ENCODE measurements at regions not wholly inside any gene's neighbourhood (a gene's known extent, or its start where the extent isn't known, plus 50 kb on each side); places are given as distances from the start of the nearest gene placed in this dataset.
A peak's percentile ranks its signal among the peaks of the same experiment; 100 is the strongest.

- no peak for DNase-seq
These were observed 60.3 kb downstream of the DACT1 start for GRCh38 chr14:58697930-58698642.

- no peak for DNase-seq
These were observed 62.0 kb downstream of the DACT1 start for GRCh38 chr14:58699681-58700205.

GRCh38 chr14:58701156-58701555, 63.4 kb downstream of the DACT1 start:
- DNase-seq, result no peak

DNA sequence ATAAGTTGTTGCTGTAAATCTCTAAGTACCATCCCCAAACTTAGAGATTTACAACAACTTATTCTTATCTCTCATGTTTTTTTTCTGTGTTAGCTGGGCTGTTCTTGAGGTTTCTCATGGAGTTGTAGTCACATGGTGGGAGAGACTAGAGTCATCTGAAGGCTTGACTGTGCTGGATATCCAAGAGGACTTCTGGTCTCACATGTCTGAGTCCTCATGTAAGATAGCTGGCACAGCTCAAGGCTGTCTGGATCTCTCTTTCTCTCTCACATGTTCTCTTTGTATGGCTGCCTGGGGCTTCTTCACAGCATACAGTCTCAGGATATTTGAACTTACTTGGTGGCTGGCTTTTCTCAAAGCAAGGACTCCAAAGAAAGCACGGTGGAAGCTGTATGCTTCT, 63.8 kb downstream of the DACT1 start:
- no peak for DNase-seq

DNA sequence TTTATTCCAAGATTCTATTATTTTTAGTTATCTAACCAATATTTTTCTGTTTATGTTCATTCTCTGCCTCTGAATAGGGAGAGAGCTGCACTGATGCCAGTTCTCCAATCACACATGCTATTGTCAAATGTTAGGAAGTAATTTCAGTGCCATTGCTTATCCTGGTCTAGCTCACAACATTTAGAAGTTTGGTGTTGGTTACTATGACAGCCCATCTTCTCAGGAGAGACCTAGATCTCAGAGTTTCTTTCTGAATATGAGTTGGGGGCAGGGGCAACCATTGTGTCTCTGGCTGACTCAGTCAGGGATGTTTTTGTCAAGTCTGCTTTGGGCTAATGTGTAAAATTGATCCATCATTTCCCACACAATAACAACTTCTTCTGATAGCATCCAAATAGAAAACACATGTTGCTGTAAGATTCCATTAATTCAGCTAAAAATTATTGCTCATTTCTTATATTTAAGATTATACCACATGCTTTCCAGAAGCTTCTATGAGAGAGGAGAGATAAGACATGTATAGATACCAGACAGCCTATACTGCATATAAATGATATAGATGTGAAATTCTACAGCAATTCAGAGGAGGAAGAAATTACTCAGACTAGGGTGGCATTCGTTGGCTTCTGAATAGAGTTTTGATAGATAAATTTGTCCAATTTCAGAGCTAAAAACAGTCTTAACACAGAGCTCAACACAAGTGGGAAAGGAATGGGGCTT, 64.8 kb downstream of the DACT1 start:
- peak; percentile 7 for DNase-seq

DNA sequence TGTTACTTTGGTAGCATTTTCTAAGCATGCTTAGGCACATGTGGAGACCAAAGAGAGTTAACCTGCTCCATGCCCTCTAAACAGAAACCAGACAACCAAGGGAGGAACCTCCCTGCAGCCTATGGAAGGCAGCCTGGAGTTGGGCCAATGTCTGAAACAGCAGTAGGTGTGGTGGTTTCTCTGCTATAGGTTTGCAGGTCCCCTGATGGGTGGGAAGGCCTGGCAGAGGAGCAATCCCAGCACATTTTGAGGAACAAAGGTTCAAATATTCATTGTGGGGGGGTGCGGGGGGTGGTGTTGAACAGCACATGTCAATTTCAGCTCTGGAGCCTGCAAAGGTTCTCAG, 65.4 kb downstream of the DACT1 start:
- DNase-seq, result no peak

- DNase-seq, result no peak
These were observed 67.3 kb downstream of the DACT1 start for GRCh38 chr14:58705066-58705465.

GRCh38 chr14:58707949-58708348, 70.2 kb downstream of the DACT1 start:
- no peak for DNase-seq

DNA sequence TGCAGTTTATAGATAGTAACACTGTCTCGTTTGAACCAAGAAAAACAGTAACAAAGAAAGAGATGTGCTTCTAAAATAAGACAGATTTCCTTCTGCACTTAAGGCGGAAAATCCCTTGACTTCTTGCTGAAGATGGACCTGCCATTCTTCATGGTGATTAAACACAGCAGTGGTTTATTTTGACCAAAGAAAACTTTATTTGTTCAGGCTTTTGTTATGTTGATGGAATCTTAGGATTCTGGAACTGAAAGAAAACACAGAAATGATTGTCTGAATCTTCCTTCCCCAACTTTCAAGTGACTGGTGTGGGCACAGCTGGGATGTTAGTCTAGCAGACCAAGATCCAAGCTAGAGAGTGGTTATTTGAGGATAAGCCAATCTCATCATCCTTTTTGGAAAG, 72.2 kb downstream of the DACT1 start:
- no peak for DNase-seq

- no peak for DNase-seq
These were observed 73.6 kb downstream of the DACT1 start for GRCh38 chr14:58711382-58711781.

DNA sequence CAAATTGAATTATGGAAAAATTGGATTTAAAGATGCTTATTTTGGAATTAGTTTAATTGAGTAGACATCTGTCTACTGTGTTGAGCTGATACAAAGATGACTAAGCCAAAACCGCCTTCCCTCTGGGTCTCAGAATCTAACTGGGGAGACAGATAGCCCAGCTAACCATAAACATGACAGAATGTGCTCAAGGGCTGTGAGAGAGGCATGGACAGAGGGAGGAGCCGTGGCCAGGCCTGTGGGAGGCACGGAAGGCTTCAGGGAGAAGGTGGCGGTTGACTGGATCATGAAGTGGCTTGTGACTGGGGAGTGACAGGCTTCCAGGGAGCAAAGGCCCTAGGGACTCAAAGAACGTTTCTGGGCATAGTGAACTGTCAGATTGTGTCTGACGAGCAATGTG, 74.6 kb downstream of the DACT1 start:
- DNase-seq, result no peak

DNA sequence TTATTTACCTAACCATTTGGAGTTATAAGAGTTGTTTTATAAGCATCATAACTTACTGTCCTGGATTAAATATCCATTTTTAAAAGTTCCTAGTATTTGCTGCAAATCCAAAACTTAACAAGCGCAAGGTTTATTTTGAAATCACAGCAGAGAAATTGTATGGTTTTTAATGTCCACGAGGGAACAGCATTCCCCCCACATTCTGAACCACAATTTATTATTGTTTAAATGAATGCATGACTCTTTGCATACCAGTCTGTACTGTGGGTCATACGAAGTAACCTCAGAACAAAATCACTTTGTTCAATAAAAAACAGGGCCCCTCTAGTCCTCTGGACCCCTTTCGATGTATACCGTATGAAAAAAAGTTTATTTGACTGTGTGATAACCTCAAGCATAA, 75.9 kb downstream of the DACT1 start:
- no peak for DNase-seq

DNA sequence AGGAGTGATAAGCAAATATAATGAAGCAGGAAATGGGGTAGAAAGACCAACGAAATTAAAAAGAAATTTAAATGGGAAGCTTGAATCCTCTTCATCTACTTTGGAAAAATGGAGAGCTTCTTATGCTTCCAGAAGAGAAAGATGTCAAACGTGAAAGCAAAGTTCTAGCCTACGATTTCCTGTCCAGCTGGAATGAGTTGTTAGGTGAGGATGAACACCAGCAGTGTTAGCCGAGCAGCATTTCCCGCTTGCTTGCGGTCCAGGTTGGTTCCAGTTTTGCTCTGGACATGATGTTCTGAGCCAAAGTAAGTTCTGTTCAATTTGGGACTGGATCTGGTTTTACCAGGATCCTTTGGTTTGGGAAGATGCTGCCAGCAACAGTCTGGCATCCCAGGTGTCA, 78.9 kb downstream of the DACT1 start:
- no peak for DNase-seq

DNA sequence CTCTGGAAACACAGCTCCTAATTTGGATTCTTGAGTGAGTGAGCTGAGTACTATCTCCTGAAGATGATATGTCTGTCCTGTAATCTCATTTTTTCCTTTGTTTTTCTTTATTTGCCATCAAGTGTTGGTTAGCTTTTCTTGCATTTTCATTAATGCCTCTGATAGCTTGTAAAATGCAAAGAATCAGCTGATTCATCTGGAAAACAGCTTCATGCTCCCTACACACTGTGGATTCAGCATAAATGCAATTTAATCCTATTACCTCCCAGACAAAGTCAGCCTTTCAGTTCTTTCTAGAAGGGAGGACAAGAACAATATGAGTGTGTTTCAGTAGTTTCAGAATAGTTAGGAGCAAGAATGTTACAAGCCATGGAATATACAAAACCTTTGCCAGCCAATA, 79.4 kb downstream of the DACT1 start:
- no peak for DNase-seq

- DNase-seq, result no peak
These were observed 80.1 kb downstream of the DACT1 start for GRCh38 chr14:58717813-58718212.

DNA sequence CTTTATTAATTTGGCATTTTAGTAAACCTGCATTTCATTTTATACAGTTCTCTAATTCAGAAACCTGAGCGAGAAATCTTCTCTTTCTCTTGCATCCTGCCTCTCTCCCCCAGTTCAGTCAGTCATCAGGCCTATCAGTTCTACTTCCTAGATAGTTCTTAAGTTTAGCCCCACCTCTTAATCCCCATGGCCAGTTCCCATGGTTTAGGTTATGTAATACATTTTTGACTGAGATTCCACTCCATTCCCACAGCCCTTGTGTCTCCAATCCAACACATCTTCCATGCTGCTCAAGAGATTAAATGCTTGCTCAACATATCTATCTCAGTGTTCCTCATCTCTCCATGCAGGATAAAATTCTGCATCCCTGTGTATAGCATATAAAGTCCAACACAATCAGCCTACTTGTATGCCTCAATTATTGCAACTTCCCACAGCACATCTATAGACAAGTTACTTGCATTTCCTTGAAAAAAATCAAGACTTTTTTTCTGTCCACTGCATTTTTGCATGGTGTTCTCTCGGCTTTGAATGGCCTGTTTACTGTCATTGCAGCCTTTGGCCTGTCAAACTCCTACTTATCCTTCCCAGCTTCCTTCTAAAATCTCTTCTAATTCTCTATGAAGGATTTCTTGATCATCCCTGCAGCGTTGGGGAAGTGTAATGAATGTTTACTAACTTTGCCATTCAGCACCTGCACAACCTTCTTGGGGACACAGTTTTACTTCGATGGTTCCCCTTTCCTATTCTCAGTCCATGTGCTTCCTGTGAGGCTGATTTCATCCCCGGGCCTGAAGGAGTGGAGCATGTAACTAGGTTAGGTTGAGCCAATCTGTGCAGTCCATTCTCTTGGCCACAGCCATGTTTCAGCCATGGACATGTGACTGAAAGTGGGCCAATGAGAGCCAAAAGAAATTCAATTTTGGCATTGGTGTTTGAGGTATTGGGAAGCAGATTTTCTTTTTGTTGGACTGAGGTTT, 80.8 kb downstream of the DACT1 start:
- no peak for DNase-seq

DNA sequence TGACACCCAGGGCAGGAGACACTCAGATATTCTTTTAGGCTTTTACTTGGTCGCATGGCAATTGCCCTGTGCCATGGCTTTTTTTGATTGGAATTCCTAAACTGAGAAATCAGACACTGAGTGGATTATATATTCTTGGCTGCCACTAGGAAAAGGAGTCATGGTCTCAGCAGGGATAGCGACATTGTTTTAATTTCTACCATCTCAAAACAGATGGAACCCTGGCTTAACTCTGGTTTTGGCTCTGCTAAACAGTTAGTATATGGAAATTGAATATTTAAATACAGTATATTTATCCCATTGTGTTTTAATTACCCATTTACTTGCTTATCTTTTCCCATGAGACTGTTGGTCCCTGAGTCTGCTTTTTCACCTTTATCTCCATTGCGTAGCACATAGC, 84.0 kb downstream of the DACT1 start:
- DNase-seq, result no peak

DNA sequence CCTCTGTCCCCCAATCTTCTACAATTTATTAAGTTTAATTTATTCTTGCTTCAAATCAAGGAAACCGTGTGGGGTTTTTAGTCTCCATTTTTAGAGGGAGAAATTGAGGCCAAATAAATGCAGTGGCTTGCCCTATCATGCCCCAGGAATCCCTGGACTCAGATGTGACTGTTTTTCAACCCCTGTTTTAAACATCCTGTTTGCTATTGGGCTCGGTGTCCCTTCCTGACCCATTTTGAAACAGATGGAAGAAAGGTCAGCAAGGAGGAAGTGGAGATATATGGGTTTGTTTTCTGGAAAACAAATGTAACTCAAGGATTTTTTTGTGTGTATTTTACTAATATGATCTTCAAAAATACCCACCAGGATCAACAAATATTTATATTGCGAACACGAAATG, 84.7 kb downstream of the DACT1 start:
- DNase-seq, result no peak

DNA sequence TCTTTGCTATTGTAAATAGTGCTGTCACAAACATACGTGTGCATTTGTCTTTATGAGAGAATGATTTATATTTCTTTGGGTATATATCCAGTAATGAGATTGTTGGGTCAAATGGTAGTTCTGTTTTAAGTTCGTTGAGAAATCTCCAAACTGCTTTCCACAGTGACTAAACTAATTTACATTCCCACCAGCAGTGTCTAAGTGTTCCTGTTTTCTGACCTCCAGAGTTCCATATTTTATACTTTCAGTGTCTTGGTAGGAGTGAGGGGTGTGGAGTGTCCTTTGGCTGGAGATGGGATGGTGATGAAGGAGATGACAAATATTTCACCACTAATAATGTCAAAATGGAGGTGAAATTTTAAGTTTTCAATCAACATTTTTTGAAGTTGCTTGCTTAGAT, 86.4 kb downstream of the DACT1 start:
- no peak for DNase-seq

DNA sequence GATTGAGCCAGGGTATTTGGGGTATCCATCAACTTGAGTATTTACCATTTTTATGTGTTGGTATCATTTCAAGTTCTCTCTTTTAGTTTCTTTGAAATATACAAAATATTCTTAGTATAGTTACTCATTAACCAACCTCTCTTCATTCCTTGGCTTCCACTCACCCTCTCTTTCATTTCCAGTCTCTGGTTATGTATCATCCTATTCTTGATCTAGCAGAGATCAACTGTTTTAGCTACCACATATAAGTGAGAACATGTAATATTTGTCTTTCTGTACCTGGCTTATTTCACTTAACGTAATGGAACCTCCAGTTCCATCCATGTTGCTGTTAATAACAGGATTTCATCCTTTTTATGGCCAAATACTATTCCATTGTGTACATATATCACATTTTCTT, 86.9 kb downstream of the DACT1 start:
- DNase-seq, result no peak

DNA sequence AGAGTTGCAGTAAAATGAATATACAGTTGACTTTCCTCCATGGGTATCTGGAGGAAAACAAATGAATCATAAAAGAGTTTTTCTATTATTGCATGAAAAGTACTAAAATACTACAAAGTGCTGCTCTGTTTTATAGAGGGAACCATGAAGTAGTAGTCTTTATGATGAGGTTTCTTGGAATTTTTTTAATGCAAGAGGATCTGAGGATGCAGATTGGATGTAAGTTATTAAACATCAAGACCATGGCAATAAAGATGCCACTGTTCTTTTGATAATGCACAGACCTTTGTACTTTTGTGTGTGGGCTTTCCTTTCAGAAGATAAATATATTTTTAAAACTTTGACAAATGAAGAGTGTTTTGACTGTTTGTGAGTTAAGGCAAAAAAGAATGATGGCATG, 87.5 kb downstream of the DACT1 start:
- no peak for DNase-seq

- DNase-seq, result no peak
These were observed 88.1 kb downstream of the DACT1 start for GRCh38 chr14:58725871-58726270.

- DNase-seq, result no peak
These were observed 93.2 kb downstream of the DACT1 start for GRCh38 chr14:58730792-58731464.

Measured in activated CD4-positive, alpha-beta T cell treated with anti-CD3 and anti-CD28 coated beads for 48 hours (primary cell).